ENCODE measurements at regions not wholly inside any gene's neighbourhood (a gene's known extent, or its start where the extent isn't known, plus 50 kb on each side); places are given as distances from the start of the nearest gene placed in this dataset.

- Mint-ChIP-seq H3K4me1 (no peaks in the 10 kb centered on the region), H3K27ac (no peak overlapping the region), H3K4me3 (no peak overlapping the region), H3K36me3 (no peaks in the 10 kb centered on the region), H3K9me3 (peaks cover 7% of the 10 kb centered on the region), H3K27me3 (no peaks in the 10 kb centered on the region)
- no peak for DNase-seq
- POLR2A ChIA-PET, result no interaction called here
- ATAC-seq (ENCODE audit: low read depth), result no peak
Observed at GRCh38 chr18:28372186-28372585, 195.3 kb upstream of the CDH2 start.

- H3K4me1 Mint-ChIP-seq, result no peaks in the 10 kb centered on the region
- POLR2A ChIA-PET, result no interaction called here
- DNase-seq (no peak), ATAC-seq (ENCODE audit: low read depth) (no peak)
- H3K4me3 Mint-ChIP-seq, result no peak overlapping the region
- H3K9me3 Mint-ChIP-seq, result peaks cover 9% of the 10 kb centered on the region
- H3K27me3 Mint-ChIP-seq, result no peaks in the 10 kb centered on the region
- H3K36me3 Mint-ChIP-seq, result no peaks in the 10 kb centered on the region
- no peak overlapping the region for H3K27ac Mint-ChIP-seq
Observed at GRCh38 chr18:28366676-28367075, 189.7 kb upstream of the CDH2 start.

- ATAC-seq (ENCODE audit: low read depth) (no peak), DNase-seq (no peak)
- no peaks in the 10 kb centered on the region for H3K4me1 Mint-ChIP-seq
- POLR2A ChIA-PET, result no interaction called here
- no peak overlapping the region for H3K27ac Mint-ChIP-seq
- no peaks in the 10 kb centered on the region for H3K27me3 Mint-ChIP-seq
- H3K9me3 Mint-ChIP-seq, result peaks cover 10% of the 10 kb centered on the region
- H3K36me3 Mint-ChIP-seq, result no peaks in the 10 kb centered on the region
- H3K4me3 Mint-ChIP-seq, result no peak overlapping the region
Observed at GRCh38 chr18:28365411-28365831, 188.5 kb upstream of the CDH2 start.

GRCh38 chr18:28363124-28363523 is 186.2 kb upstream of the CDH2 start:
- H3K4me3 Mint-ChIP-seq, result no peak overlapping the region
- no peaks in the 10 kb centered on the region for H3K4me1 Mint-ChIP-seq
- POLR2A ChIA-PET, result no interaction called here
- ATAC-seq (ENCODE audit: low read depth), result no peak
- H3K36me3 Mint-ChIP-seq, result no peaks in the 10 kb centered on the region
- H3K27me3 Mint-ChIP-seq, result no peaks in the 10 kb centered on the region
- no peak for DNase-seq
- H3K9me3 Mint-ChIP-seq, result peaks cover 6% of the 10 kb centered on the region
- H3K27ac Mint-ChIP-seq, result no peak overlapping the region

- Mint-ChIP-seq H3K9me3 (peaks cover 6% of the 10 kb centered on the region), H3K4me1 (no peaks in the 10 kb centered on the region), H3K36me3 (no peaks in the 10 kb centered on the region), H3K4me3 (no peak overlapping the region), H3K27me3 (no peaks in the 10 kb centered on the region), H3K27ac (no peak overlapping the region)
- POLR2A ChIA-PET, result no interaction called here
- ATAC-seq (ENCODE audit: low read depth) (no peak), DNase-seq (no peak)
Observed at GRCh38 chr18:28359176-28359575, 182.2 kb upstream of the CDH2 start.

GRCh38 chr18:28357766-28358401 is 181.0 kb upstream of the CDH2 start:
- DNase-seq (no peak), ATAC-seq (ENCODE audit: low read depth) (no peak)
- Mint-ChIP-seq H3K27ac (no peak overlapping the region), H3K4me3 (no peak overlapping the region), H3K9me3 (peaks cover 4% of the 10 kb centered on the region), H3K4me1 (no peaks in the 10 kb centered on the region), H3K36me3 (no peaks in the 10 kb centered on the region), H3K27me3 (no peaks in the 10 kb centered on the region)
- POLR2A ChIA-PET, result no interaction called here

- Mint-ChIP-seq H3K4me3 (no peak overlapping the region), H3K27me3 (no peaks in the 10 kb centered on the region), H3K4me1 (no peaks in the 10 kb centered on the region), H3K9me3 (no peaks in the 10 kb centered on the region), H3K36me3 (no peaks in the 10 kb centered on the region), H3K27ac (no peak overlapping the region)
- POLR2A ChIA-PET, result no interaction called here
- ATAC-seq (ENCODE audit: low read depth) (no peak), DNase-seq (no peak)
Observed at GRCh38 chr18:28350821-28351220, 173.9 kb upstream of the CDH2 start.

GRCh38 chr18:28342231-28342630 is 165.3 kb upstream of the CDH2 start:
- Mint-ChIP-seq H3K27me3 (no peaks in the 10 kb centered on the region), H3K4me3 (no peak overlapping the region), H3K27ac (no peak overlapping the region), H3K4me1 (no peaks in the 10 kb centered on the region), H3K36me3 (no peaks in the 10 kb centered on the region), H3K9me3 (peaks cover 9% of the 10 kb centered on the region)
- DNase-seq (no peak), ATAC-seq (ENCODE audit: low read depth) (no peak)
- POLR2A ChIA-PET, result no interaction called here

- peaks cover 9% of the 10 kb centered on the region for H3K9me3 Mint-ChIP-seq
- H3K36me3 Mint-ChIP-seq, result no peaks in the 10 kb centered on the region
- no peak overlapping the region for H3K27ac Mint-ChIP-seq
- POLR2A ChIA-PET, result no interaction called here
- H3K27me3 Mint-ChIP-seq, result no peaks in the 10 kb centered on the region
- no peak for ATAC-seq (ENCODE audit: low read depth)
- no peak overlapping the region for H3K4me3 Mint-ChIP-seq
- H3K4me1 Mint-ChIP-seq, result no peaks in the 10 kb centered on the region
- no peak for DNase-seq
Observed at GRCh38 chr18:28338316-28338715, 161.4 kb upstream of the CDH2 start.

GRCh38 chr18:28334516-28334915 is 157.6 kb upstream of the CDH2 start:
- no peak overlapping the region for H3K27ac Mint-ChIP-seq
- no peak for ATAC-seq (ENCODE audit: low read depth)
- H3K27me3 Mint-ChIP-seq, result no peaks in the 10 kb centered on the region
- no peaks in the 10 kb centered on the region for H3K36me3 Mint-ChIP-seq
- no peaks in the 10 kb centered on the region for H3K4me1 Mint-ChIP-seq
- POLR2A ChIA-PET, result no interaction called here
- H3K9me3 Mint-ChIP-seq, result peaks cover 11% of the 10 kb centered on the region
- no peak overlapping the region for H3K4me3 Mint-ChIP-seq
- no peak for DNase-seq

- no peaks in the 10 kb centered on the region for H3K36me3 Mint-ChIP-seq
- peaks cover 5% of the 10 kb centered on the region for H3K9me3 Mint-ChIP-seq
- DNase-seq (no peak), ATAC-seq (ENCODE audit: low read depth) (no peak)
- POLR2A ChIA-PET, result no interaction called here
- no peaks in the 10 kb centered on the region for H3K27me3 Mint-ChIP-seq
- H3K4me1 Mint-ChIP-seq, result no peaks in the 10 kb centered on the region
- no peak overlapping the region for H3K27ac Mint-ChIP-seq
- H3K4me3 Mint-ChIP-seq, result no peak overlapping the region
Observed at GRCh38 chr18:28332071-28332470, 155.1 kb upstream of the CDH2 start.

- peaks cover 5% of the 10 kb centered on the region for H3K9me3 Mint-ChIP-seq
- no peaks in the 10 kb centered on the region for H3K27me3 Mint-ChIP-seq
- no peak overlapping the region for H3K4me3 Mint-ChIP-seq
- no peak for ATAC-seq (ENCODE audit: low read depth)
- H3K36me3 Mint-ChIP-seq, result no peaks in the 10 kb centered on the region
- H3K4me1 Mint-ChIP-seq, result no peaks in the 10 kb centered on the region
- POLR2A ChIA-PET, result no interaction called here
- no peak for DNase-seq
- H3K27ac Mint-ChIP-seq, result no peak overlapping the region
Observed at GRCh38 chr18:28331551-28331950, 154.6 kb upstream of the CDH2 start.

- no peak for DNase-seq
- no peaks in the 10 kb centered on the region for H3K4me1 Mint-ChIP-seq
- no peaks in the 10 kb centered on the region for H3K27me3 Mint-ChIP-seq
- H3K9me3 Mint-ChIP-seq, result peaks cover 15% of the 10 kb centered on the region
- H3K4me3 Mint-ChIP-seq, result no peak overlapping the region
- H3K36me3 Mint-ChIP-seq, result no peaks in the 10 kb centered on the region
- POLR2A ChIA-PET, result no interaction called here
- no peak overlapping the region for H3K27ac Mint-ChIP-seq
- no peak for ATAC-seq (ENCODE audit: low read depth)
Observed at GRCh38 chr18:28313602-28314001, 136.7 kb upstream of the CDH2 start.

GRCh38 chr18:28288784-28289183 is 111.9 kb upstream of the CDH2 start:
- Mint-ChIP-seq H3K4me1 (no peaks in the 10 kb centered on the region), H3K27ac (no peak overlapping the region), H3K4me3 (no peak overlapping the region), H3K9me3 (no peaks in the 10 kb centered on the region), H3K36me3 (no peaks in the 10 kb centered on the region), H3K27me3 (no peaks in the 10 kb centered on the region)
- no peak for DNase-seq
- POLR2A ChIA-PET, result no interaction called here
- ATAC-seq (ENCODE audit: low read depth), result no peak

GRCh38 chr18:28287146-28287545 is 110.2 kb upstream of the CDH2 start:
- no peak for ATAC-seq (ENCODE audit: low read depth)
- no peak for DNase-seq
- H3K27ac Mint-ChIP-seq, result no peak overlapping the region
- no peak overlapping the region for H3K4me3 Mint-ChIP-seq
- H3K9me3 Mint-ChIP-seq, result no peaks in the 10 kb centered on the region
- no peaks in the 10 kb centered on the region for H3K4me1 Mint-ChIP-seq
- no peaks in the 10 kb centered on the region for H3K36me3 Mint-ChIP-seq
- POLR2A ChIA-PET, result no interaction called here
- H3K27me3 Mint-ChIP-seq, result no peaks in the 10 kb centered on the region

Measured in activated naive CD8-positive, alpha-beta T cell treated with anti-CD3 and anti-CD28 coated beads, Interleukin-2, amount 10 ng/mL, durations not matched to agents 7 days and 5 days (primary cell).